Smooth muscle cell of the brain vasculature (primary cell): ENCODE measurements at regions not wholly inside any gene's neighbourhood (a gene's known extent, or its start where the extent isn't known, plus 50 kb on each side); places are given as distances from the start of the nearest gene placed in this dataset.

Experiments
- DNase-seq: peaks from one replicate; pipeline ENCODE4 v3.0.0-alpha.2; 2012; ENCODE audit warnings: low read depth, low spot score

DNA sequence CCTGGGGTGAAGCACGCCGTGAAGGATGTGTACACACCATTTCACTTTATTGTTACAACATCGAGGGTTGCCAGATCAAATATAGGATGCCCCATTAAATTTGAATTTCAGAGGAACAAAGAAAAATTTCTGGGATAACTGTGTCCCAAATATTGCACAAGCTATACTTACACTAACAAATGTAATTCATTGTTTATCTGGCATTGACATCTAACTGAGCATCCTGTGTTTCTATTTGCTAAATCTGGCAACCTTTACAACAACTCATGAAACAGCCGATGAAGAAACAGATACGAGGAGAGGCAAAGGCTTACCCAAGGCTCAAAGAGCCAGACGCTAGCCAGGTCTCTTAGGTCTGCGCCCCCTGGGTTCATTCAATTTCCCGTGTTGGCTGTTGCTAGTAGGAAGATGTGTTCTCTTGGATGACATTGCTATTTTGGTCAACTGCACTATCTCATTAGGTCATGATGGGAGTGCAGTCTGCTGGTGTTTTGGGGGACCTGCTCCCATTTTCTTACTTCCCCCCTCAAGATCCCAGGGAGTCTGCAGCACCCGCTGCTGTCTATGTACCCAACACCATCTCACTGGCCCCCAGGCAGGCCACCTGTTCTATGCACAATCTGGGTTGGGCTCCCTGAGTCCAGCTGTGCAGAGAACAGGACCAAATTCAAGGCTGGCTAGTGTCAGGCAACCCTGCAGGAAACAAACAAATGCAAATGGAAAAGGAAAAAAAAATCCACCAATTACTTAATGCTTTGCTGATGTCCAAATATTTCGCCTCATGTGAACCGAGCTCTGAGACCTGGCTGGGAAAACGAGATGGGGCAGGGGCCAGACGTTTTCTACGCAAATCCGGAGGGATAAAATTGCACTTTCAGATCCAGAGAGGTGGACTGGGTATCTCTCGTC is 560.9 kb downstream of the MIAT start:
- no peak for DNase-seq

DNA sequence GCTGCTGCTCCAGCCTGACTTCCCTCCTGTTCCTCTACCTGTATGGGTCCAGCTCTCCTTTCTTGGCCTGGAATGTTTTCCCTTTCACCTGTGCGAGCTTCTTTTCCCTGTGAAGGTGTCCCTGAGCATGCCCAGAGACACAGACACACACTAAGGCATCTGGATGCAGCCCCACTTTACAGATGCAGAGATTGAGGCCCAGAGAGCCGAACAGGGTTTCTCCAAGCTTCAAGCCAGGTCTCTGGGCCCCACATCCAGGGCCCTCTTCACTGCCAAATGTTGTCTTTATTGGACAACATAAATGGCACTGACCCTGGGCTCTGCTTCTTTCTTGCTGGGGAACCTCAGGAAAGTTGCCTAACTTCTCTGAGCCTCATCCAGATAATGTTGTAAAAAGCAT is 561.6 kb downstream of the MIAT start:
- DNase-seq: no peak

DNA sequence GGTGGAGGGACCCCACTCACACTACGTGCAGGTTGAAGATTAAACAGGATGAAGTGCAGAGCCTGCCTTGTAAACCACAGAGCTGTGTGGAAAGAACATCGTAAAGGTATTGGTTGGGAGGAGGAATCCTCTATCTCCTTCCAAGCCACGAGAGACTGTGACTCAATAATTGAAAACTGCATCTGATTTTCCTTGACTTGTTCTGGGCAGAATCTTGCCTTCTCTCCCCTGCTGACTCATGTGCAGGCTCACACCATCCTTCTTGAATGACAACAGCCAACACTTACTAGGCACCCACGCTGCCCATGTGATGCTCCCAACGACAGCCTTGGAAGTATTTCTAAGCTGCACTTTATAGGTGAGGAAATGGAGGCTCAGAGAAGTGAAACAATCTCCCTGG is 563.0 kb downstream of the MIAT start:
- DNase-seq: no peak

DNA sequence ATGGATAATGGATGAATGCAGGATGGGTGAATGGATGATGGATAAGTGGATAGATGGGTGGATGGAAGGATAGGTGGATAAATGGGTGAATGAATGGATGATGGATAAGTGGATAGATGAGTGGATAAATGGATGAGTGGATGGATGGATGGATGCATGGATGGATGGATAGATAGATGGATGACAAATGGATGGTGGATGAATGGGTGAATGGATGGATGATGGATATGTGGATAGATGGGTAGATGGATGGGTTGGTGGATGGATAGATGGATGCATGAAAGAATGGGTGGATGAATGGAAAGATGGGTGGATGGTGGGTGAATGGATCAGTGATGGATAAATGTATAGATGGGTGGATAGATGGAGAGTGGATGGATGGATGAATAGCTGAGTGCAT is 564.8 kb downstream of the MIAT start:
- DNase-seq: no peak

DNA sequence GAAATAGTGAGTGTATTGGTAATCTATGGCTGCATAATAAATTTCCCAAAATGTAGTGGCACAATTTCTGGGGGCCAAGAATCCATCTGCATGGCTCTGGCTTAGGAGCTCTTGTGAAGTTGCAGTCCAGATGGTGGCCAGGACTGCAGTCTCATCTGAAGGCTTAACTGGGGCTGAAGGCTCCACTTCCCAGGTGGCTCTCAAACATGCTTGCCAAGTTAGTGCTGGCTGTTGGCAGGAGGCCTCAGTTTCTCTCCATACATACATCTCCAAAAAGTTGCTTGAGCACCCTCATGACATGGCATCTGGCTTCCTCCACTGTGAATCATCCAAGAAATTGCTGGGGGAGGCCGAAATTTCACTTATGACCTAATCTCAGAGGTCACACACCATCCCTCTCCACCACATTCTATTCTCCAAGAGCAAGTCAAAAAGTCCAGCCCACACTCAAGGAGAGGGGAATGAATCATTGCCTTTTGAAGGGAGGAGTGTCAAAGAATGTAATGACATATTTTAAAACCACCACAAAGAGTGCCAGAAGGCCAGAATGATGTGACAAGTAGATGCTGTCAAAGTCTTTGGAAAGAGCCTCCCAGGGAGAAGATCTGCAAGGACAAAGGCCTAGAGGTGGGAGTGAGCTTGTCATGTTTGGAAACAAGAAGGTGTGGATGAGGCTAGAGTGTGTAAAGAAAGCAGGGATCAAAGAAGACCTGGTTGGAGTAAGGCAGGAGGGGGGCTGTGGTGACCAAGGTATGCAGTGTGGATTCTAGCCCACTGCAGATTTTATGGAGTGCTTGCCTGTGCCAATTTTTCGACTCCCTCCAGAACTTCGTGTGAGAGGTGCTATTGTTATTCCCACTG is 566.2 kb downstream of the MIAT start:
- DNase-seq: no peak

DNA sequence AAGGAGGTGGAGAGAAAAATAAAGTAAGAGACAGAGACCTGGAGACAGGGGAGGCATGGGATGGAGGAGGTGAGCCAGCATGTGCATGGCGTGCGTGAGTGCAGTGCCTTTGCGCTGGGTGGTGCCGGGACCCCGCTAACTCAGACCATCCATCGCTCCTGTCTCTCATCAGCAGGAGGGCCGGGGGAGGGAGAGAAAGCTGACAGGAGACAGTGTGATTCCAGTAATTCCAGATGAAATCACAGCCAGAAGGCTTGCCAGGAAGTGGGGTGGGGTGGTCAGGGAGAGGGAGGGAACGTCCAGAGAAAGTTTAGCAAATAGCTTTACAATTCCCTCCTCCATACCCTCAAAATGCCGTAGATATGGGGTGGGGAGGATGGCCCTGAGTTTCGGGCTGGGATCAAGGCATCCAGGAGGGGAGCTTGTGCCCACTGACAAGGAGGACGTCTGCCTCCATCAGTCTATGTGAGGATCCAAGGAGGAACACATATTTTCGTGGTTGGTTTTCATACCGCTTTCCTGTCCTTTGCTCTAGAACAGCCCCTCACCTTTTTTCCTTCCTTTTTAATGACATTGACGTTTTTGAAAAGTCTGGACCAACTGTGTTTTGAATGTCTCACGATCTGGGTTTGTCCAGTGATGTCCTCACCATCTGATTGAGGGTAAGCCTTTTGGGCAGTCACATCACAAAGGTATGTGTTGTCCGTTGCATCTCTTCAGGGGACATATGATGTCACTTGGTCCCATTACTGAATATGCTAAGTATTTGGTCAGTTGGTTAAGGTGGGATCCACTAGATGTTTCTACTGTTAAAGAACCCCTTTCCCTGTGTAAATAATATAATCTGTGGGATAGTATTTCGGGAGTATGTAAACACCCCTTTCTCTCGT is 567.3 kb downstream of the MIAT start:
- no peak for DNase-seq

DNA sequence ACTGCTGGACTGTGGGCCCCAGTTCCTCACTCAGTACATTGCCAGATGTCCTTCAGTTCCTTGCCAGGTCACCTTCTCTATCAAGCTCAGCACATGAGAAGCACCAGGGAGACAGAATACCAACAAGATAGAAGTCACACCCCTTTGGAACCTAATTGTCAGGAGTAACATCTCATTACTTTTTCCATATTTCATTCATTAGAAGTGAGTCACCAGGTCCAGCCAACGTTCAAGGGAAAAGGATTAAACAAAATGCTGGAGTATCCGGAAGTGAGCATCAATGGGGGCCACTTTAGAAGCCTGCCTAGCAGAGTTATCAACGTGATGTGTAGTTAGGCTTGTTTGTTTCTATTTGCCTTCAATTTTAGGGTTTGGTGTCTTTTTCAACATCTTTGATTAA is 569.3 kb downstream of the MIAT start:
- DNase-seq: no peak

DNA sequence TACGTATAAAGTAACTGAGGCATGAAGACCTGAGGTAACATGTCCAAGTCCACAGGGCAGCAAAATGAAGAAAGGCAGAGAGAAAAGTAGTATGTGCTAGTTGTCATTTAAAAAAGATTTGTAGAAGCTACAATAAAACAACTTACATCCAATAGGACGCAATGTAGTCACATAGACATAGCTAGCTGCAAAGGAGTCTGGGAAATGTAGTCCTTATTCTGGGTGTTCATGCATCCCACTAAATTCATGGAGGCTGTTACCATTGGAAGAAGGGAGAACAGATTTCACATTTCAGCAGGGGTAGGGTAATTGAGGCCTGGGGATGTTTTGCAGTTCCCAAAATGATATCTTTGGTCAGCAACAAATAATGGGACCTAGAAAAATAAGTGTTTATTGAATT is 571.4 kb downstream of the MIAT start:
- no peak for DNase-seq

DNA sequence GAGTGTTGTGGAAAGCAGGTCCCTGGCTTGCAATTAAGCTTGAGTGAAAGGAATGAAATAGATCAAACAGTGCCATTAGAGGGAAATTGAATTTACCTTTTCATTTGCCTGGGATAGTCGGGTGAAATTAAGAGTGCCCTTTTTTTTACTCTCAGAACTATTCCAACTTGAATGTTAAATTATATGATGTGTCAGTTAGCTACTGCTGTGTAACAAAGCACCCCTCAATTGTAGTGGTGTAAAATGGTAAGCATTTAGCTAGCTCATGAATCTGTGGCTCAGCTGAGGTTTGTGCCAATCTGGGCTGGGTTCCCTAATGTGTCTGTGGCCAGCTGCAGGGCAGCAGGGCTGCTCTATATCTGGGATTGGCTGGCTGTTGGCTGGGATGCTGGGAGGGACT is 571.4 kb downstream of the MN1 start:
- no peak for DNase-seq

DNA sequence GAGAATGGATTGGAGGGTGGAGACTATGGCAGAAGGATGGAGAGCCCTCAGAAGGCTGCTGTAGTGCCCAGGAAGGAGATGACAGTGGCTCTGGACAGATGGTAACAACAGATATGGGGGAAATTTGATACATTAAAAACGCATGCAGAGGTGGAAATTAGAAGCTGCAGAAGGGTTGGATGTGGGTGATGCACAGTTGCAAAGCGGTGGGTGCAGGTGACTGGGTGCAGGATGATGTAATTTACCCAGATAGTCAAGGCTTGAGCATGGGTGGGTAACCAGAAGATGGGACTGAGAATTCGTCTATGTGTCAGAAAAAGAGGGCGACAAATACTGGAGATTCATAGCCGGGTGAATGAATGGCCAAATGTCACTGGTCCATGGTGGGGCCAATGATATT is 570.3 kb downstream of the MN1 start:
- DNase-seq: no peak

DNA sequence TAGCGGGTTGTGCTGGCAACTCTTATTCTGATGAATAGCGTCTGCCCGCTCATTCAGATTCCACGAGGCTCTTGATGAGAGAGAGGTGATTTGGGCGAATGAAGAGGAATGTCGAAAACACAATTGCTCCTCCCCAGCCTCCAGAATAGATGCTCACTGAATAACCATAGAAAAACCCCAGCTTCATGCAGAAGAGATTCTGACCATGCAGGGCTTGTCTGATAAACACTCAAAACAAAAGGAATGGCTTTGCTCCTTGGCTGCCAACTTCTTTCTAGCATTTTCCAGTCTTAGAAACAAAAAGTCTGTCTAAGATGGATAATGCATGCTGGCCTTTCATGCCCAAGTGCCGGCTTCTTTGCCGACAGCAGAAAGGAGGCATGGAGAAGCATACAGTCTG is 569.5 kb downstream of the MN1 start:
- no peak for DNase-seq

DNA sequence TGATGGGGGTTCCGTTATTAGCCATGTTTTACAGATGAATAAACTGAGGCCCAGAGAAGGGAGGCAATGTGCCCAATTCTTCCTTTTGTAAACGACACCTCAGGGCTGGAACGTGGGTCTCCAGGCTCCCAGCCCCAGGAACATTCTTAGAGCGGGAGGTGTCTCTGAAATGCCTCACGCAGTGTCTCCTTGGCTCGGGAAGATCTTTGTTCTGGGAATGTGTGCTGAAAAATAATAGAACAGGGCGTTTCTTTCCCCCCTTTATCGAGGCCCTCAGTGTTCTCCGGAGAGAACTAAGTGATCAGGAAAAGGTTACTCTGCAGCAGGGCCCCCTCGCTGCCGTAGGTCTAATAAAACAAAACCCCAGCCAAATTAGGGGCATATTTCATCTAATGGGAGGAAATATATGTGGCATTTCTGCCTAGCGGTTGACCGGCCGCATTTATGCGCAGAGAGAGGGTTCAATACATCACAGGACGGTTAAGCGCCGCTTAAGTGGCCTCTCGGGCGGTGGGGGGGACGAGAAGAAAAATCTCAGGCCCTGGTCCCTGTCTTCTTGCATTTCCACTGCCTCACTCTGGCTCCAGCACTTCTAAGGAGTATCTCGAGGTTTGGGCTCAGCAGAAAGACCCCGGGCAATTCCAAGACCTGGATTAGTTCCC is 564.3 kb downstream of the MN1 start:
- no peak for DNase-seq

DNA sequence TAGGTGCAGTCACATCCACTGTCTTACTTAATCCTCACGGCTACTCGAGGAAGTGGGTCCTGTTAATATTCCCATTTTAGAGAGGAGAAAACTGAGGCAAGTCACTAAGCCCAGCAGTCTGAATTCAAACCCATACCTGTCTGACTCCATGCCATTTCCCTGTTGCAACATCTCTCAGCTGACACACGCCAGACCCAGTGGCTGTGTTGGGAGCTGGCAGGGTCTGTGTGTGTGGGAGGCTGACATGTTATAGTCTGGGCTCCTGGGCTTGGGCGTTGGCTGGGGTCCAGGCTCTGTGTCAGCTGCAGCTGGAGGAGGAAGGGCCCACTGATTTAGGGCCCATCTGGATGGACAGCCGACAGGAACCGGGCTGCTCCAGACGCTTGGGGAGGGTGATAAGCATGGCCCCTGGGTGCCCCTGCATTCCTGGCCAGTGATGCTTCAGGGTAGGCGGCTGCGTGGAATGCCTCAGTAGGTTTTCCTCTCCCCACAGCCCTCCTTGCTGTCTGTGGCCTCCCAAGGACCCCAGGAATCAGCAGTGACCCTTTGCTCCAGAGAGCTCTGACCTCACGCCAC is 562.5 kb downstream of the MN1 start:
- peak; percentile 70 for DNase-seq

DNA sequence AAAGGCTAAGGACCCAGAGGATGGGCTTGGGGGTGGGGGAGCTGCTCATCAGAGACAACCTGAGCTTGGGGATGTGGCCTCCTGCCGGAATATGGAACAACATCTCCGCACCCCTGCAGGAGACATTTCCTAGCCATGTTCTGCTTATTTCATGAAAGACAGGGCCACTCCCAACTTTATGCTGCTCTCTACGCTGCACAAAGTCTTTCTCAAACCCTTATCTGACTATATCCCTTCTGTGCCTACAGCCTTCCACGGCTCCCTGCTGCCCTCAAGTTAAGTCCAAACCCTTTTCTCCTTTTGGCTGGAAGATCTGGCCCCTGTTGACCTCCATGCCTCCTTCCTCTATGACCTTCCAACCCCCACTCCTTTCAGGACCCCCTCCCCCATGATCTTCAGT is 562.0 kb downstream of the MN1 start:
- no peak for DNase-seq

DNA sequence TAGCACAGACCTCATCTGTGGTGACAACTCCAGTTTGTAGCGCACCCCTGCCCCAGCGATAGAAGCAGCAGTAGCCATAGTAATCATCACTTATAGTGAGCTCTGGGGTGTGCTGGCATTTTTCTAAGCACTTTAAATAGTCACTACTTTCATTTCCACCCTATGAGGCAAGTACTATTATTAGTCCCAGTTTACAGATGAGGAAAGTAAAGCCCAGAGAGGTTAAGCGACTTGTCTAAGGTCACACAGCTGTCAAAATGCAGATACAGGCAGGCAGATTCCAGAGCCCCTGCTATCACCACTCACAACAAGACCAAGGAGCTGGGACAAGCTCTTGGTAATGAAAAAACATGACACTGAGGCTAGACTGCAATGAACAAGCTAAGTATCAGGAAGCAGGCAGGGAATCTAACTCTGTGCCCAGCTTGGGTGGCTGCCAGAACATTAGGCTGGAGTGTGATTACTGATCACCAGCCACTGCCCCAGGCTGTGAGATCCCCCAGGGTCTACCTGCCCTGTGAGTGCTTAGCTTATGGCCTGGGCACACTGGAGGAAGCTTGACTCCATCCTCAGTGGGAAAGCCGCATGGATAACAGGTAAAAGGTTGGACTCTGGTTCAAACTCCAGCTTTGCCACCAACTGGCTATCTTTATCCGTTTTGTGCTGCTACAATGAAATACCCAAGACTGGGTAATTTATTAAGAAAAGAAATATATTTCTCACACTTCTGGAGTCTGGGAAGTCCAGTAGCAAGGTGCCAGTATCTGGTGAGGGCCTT is 561.1 kb downstream of the MN1 start:
- DNase-seq: no peak

DNA sequence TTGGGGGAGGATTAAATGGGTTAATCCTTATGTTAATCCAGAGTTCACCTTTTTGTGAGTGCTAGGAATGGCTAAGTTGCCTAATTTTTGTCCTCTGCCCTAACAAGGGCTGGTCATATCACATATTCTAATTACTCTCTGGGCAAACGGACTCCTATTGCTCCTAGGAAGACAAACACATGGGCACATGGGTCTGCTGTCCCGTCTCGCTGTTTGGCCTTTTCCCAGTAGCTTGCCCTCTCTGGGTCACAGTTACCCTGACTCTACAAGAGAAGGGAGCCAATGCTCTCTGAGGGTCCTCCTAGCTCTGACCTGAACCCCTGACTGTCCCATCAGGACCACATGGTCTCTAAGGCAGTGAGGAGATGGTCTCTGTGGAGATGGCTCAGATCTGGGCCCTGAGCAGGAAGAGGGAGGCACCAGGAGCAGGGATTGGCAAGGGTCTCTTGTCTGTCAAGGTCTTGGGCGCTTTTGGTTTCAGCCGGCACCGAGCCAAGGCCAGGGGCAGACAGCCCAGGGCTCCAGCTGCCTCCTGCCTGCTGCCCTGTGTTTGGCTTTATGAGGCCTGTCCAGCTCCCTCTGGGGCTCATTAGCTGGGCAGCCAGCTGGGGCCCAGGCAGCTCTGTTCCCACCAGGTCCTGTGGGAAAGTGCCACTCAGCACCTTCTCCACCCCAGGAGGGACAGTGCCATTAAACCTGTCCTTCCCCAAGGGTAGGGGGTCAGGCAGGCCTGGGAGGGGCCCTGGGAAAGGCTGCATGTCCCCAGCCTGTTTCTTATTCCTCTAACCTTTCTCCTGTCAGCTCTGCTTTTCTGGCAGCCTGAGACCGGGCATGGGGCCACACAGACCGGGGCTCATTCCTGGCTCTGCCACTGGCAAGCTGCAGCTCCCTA is 559.9 kb downstream of the MN1 start:
- no peak for DNase-seq

DNA sequence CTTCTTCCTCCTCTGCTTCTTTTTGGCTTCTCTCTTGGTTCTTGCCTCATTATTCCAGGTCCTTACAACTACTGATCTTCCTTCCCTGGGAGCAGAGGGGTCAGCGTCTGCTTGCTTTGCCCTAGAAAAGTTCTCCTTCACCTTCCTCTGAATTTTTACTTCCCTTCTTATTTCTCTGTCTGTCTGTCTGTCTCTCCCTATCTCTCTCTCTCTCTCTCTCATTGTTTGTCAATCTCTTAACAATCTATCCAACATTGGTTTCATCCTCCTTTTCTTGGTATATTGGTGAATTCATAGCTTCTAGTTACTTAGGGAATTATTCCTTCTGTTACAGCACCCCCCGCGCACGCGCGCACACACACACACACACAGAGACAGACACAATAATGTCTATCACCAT is 559.1 kb downstream of the MN1 start:
- no peak for DNase-seq

DNA sequence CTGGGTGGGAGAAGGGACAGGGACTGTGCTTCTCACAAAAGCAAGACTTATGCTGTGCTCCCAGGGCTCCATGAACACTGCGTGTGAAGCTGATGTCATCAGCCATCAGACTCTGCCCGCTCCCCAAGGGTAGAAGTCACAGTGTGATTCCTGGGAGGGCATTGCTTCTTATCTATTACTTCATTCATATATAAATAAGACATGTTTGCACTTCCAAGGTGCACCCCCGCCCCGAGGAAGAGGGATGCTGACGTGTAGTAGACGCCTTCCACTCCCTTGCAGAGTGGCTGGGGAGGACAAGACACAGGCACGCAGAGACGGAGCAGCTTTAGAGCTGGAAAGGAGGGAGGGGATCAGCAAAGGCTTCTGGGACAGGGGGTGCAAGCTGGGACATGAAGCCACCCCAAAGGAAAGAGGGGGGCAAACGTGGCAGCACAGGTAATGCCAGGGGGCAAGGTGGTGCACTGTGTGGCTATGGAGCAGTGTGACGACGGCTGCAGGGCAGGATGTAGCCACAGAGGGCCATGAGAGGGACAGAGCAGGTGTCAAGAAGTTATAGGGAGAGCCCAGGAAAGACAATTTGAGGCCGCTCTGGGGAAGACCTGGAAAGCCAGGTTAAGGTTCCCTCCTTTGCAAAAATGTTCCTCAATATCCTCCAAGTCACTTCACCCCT is 558.5 kb downstream of the MN1 start:
- DNase-seq: no peak

DNA sequence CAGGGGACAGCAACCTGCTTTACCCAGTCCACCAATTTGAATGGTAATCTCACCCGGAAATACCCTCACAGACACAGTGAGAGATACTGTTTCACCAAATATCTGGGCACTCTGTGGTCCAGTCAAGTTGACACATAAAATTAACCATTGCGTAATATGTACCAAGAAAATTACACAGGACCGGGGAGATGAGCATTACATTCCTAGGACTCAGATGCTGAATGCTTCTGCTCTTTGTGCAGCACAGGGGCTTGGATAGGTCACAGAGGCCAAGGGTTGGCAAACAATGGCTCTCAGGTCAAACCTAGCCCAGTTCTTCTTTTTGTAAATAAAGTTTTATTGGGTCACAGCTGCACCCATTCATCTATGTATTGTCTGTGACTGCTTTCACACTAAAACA is 557.2 kb downstream of the MN1 start:
- no peak for DNase-seq
